ENCODE measurements at regions not wholly inside any gene's neighbourhood (a gene's known extent, or its start where the extent isn't known, plus 50 kb on each side); places are given as distances from the start of the nearest gene placed in this dataset.
"Not testable (repeated sequence)": the region's sequence is repeated elsewhere in the genome, so short reads cannot be mapped to it uniquely, and the experiment has no call there.

DNA sequence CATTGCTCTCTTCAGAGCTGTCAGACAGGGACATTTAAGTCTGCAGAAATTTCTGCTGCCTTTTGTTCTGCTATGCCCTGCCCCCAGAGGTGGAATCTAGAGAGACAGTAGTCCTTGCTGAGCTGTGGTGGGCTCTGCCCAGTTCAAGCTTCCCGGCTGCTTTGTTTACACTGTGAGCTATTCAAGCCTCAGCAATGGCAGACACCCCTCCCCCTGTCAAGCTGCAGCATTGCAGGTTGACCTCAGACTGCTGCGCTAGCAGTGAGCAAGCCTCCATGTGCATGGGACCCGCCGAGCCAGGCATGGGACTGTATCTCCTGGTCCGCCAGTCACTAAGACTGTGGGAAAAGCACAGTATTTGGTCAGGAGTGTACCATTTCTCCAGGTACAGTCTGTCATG, 53.6 kb upstream of the MAPK10 start:
- H3K27me3 Mint-ChIP-seq (ENCODE audit: insufficient read depth, unreplicated experiment); H3K27ac Mint-ChIP-seq (ENCODE audit: low read depth, unreplicated experiment); BruUV-seq (replicated peaks); intact Hi-C loops (cut with micrococcal nuclease); H3K4me1 Mint-ChIP-seq (ENCODE audit: insufficient read depth, unreplicated experiment); DNase-seq (ENCODE audit: unreplicated experiment); H3K4me3 Mint-ChIP-seq (ENCODE audit: unreplicated experiment); H3K36me3 Mint-ChIP-seq (ENCODE audit: insufficient read depth, unreplicated experiment); H3K9me3 Mint-ChIP-seq (ENCODE audit: unreplicated experiment): not testable (repeated sequence)
- POLR2A ChIA-PET, result interaction anchor here (1.1 kb wide), 1 partner anchor 18 kb away, joined by 4 read pairs; no protein-coding TSS in a partner anchor
- CTCF ChIA-PET, result interaction anchor here (0.9 kb wide), 1 partner anchor 11 kb away, joined by 3 read pairs; no protein-coding TSS in a partner anchor

DNA sequence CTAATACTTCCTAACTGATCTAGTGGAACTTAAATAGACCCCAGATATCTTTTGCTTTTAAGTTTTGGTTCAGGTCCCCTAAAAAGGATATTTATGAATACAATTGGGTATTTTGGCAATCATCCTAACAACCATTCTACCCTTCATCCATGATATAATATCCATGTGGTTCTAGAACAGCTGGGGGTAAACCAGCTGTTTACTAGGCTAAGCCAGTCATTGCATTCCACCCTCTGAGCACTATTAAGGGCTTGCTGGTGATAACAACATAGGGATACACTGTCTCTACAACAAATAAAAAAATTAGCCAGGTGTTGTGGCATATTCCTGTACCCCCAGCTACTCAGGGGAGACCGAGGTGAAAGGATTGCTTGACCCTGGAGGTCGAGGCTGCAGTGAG, 54.8 kb upstream of the MAPK10 start:
- no TSS peak for BruUV-seq (replicated peaks)
- ChIA-PET POLR2A (no interaction called here), CTCF (interaction anchor here (0.7 kb wide), 1 partner anchor 15 kb away, joined by 3 read pairs; no protein-coding TSS in a partner anchor)

GRCh38 chr4:86416081-86416480, 56.2 kb upstream of the MAPK10 start:
- Mint-ChIP-seq H3K9me3 (ENCODE audit: unreplicated experiment) (peaks cover 7% of the 10 kb centered on the region), H3K27ac (ENCODE audit: low read depth, unreplicated experiment) (no peak overlapping the region), H3K27me3 (ENCODE audit: insufficient read depth, unreplicated experiment) (no peaks in the 10 kb centered on the region), H3K4me1 (ENCODE audit: insufficient read depth, unreplicated experiment) (no peaks in the 10 kb centered on the region), H3K36me3 (ENCODE audit: insufficient read depth, unreplicated experiment) (no peaks in the 10 kb centered on the region), H3K4me3 (ENCODE audit: unreplicated experiment) (no peak overlapping the region)
- BruUV-seq (replicated peaks), result no TSS peak
- ChIA-PET POLR2A (no interaction called here), CTCF (no interaction called here)
- DNase-seq (ENCODE audit: unreplicated experiment), result no peak
- intact Hi-C loops (cut with micrococcal nuclease), result no loop called here
- TF ChIP-seq CTCF (IDR thresholded peaks at IDR 0.05; ENCODE audit: unreplicated experiment), result no peak

More for the DNA sequence above, 54.8 kb upstream of the MAPK10 start:
- Mint-ChIP-seq H3K36me3 (ENCODE audit: insufficient read depth, unreplicated experiment) (no peaks in the 10 kb centered on the region), H3K9me3 (ENCODE audit: unreplicated experiment) (peaks cover 7% of the 10 kb centered on the region), H3K27ac (ENCODE audit: low read depth, unreplicated experiment) (no peak overlapping the region), H3K4me1 (ENCODE audit: insufficient read depth, unreplicated experiment) (no peaks in the 10 kb centered on the region), H3K4me3 (ENCODE audit: unreplicated experiment) (no peak overlapping the region), H3K27me3 (ENCODE audit: insufficient read depth, unreplicated experiment) (no peaks in the 10 kb centered on the region)
- intact Hi-C loops (cut with micrococcal nuclease), result no loop called here
- TF ChIP-seq CTCF (IDR thresholded peaks at IDR 0.05; ENCODE audit: unreplicated experiment), result no peak
- DNase-seq (ENCODE audit: unreplicated experiment), result no peak

DNA sequence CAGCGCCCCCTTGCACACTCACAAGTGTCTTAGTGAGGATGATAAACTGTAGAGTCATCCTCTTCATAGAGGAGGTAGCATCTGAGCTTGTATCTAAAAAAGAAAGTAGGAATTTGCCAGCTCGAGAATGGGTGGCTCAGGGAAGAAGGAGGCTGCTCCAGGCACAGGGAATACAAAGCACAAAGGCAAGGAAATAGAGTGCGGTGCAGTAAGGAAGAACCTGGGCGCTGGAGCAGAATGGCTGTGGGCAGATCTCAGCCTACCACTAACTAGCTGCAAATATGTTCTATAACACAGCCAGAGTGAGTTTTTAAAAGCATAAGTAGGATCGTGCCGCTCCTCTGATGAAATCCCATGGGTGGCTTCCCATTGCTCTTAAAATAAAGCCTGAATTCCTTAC, 61.6 kb upstream of the MAPK10 start:
- no peaks in the 10 kb centered on the region for H3K4me1 Mint-ChIP-seq (ENCODE audit: insufficient read depth, unreplicated experiment)
- H3K9me3 Mint-ChIP-seq (ENCODE audit: unreplicated experiment), result no peaks in the 10 kb centered on the region
- TF ChIP-seq CTCF (IDR thresholded peaks at IDR 0.05; ENCODE audit: unreplicated experiment), result no peak
- no peak overlapping the region for H3K4me3 Mint-ChIP-seq (ENCODE audit: unreplicated experiment)
- CTCF ChIA-PET, result no interaction called here
- intact Hi-C loops (cut with micrococcal nuclease), result no loop called here
- H3K27me3 Mint-ChIP-seq (ENCODE audit: insufficient read depth, unreplicated experiment), result no peaks in the 10 kb centered on the region
- POLR2A ChIA-PET, result no interaction called here
- H3K36me3 Mint-ChIP-seq (ENCODE audit: insufficient read depth, unreplicated experiment), result no peaks in the 10 kb centered on the region
- no peak overlapping the region for H3K27ac Mint-ChIP-seq (ENCODE audit: low read depth, unreplicated experiment)
- BruUV-seq (replicated peaks), result no TSS peak
- no peak for DNase-seq (ENCODE audit: unreplicated experiment)

DNA sequence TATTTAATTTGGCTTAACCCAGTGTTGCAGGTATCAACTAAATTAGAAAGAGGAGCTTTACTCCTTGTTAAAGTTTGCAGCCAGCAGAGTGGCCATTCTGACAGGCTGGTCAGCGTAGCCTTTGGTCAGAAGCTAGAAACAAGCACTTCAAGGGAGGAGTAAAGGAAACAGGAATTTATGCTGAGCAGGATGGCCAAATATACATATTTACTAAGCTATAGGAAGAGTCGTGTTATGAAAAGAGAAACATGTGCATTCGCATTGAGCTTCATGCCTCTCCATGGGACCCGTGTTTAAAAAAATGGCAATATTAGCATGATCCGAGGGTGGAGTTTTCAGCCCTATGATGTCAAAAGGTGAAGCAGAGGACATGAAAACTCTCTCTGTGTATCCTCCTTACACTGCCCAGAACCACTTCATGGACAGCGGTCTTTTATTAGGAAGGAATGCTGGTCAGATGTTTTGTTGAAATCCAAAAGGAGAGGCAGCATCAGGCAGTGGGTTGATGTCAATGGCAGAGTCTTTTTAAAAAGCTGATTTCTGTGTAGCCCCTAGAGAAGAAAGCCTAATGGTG, 71.8 kb upstream of the MAPK10 start:
- no peaks in the 10 kb centered on the region for H3K9me3 Mint-ChIP-seq (ENCODE audit: unreplicated experiment)

More for the DNA sequence above, 71.8 kb upstream of the MAPK10 start:
- intact Hi-C loops (cut with micrococcal nuclease), result no loop called here
- Mint-ChIP-seq H3K27me3 (ENCODE audit: insufficient read depth, unreplicated experiment) (no peaks in the 10 kb centered on the region), H3K27ac (ENCODE audit: low read depth, unreplicated experiment) (no peak overlapping the region), H3K36me3 (ENCODE audit: insufficient read depth, unreplicated experiment) (no peaks in the 10 kb centered on the region), H3K4me1 (ENCODE audit: insufficient read depth, unreplicated experiment) (no peaks in the 10 kb centered on the region), H3K4me3 (ENCODE audit: unreplicated experiment) (no peak overlapping the region)
- ChIA-PET CTCF (no interaction called here), POLR2A (interaction anchor here (0.5 to 1.0 kb wide), 2 partner anchors 10 to 1482 kb away, joined by 3 read pairs; no protein-coding TSS in a partner anchor)
- no peak for TF ChIP-seq CTCF (IDR thresholded peaks at IDR 0.05; ENCODE audit: unreplicated experiment)
- BruUV-seq (replicated peaks), result no TSS peak
- no peak for DNase-seq (ENCODE audit: unreplicated experiment)

Measured in MCF 10A (cell line).